DND-41 (cell line): ENCODE measurements at regions not wholly inside any gene's neighbourhood (a gene's known extent, or its start where the extent isn't known, plus 50 kb on each side); places are given as distances from the start of the nearest gene placed in this dataset.
"Not testable (repeated sequence)": the region's sequence is repeated elsewhere in the genome, so short reads cannot be mapped to it uniquely, and the experiment has no call there.

Experiments
- ATAC-seq: fragments of 200-7000 bp; cut with Tn5 transposase; 3 replicates; pipeline ENCODE4 v1.9.1; 2021; ENCODE audit warnings: low read depth; ENCODE audit not compliant: insufficient read depth
- DNase-seq: peaks from one replicate; pipeline ENCODE4 v3.0.0-alpha.2; 2020
- H2AFZ ChIP-seq: 2 replicates; pipeline ENCODE4 v1.6.0; 2012; ENCODE audit warnings: low read depth, low read length
- H3K27ac ChIP-seq: 2 replicates; pipeline ENCODE4 v1.5.1; 2012; ENCODE audit warnings: low read length, inconsistent platforms
- H3K27me3 ChIP-seq: fragments of 200-600 bp; sonication (generic); 2 replicates; pipeline ENCODE4 v1.6.0; 2012; ENCODE audit warnings: low read length, mild to moderate bottlenecking, inconsistent platforms; ENCODE audit not compliant: insufficient read depth, poor library complexity
- H3K36me3 ChIP-seq: 2 replicates; pipeline ENCODE4 v1.5.1; 2012; ENCODE audit warnings: low read length, inconsistent platforms; ENCODE audit not compliant: insufficient read depth
- H3K4me1 ChIP-seq: 2 replicates; pipeline ENCODE4 v1.5.1; 2012; ENCODE audit warnings: mild to moderate bottlenecking, low read length; ENCODE audit not compliant: insufficient read depth
- H3K4me2 ChIP-seq: 2 replicates; pipeline ENCODE4 v1.6.0; 2012; ENCODE audit warnings: mild to moderate bottlenecking, moderate library complexity, low read length, inconsistent platforms; ENCODE audit not compliant: insufficient read depth
- H3K4me3 ChIP-seq, 2 experiments: fragments of 200-600 bp in 1 of 2; shearing (Covaris generic) in 1 of 2; 2 replicates each; pipeline ENCODE4 v1.5.1; 2012 to 2016; ENCODE audit warnings: inconsistent platforms in 2 of 2, low read length in 2 of 2, mild to moderate bottlenecking in 2 of 2, low read depth in 1 of 2, moderate library complexity in 1 of 2
- H3K79me2 ChIP-seq: 2 replicates; pipeline ENCODE4 v1.6.0; 2012; ENCODE audit warnings: low read length, inconsistent platforms; ENCODE audit not compliant: insufficient read depth
- H3K9ac ChIP-seq: 2 replicates; pipeline ENCODE4 v1.6.0; 2012; ENCODE audit warnings: low read depth, mild to moderate bottlenecking, inconsistent platforms, low read length, moderate library complexity
- H3K9me3 ChIP-seq: 2 replicates; pipeline ENCODE4 v1.5.1; 2012; ENCODE audit warnings: low read length, moderate library complexity, mild to moderate bottlenecking, inconsistent platforms; ENCODE audit not compliant: insufficient read depth, severe bottlenecking
- H4K20me1 ChIP-seq: 2 replicates; pipeline ENCODE4 v1.6.0; 2012; ENCODE audit warnings: low read length; ENCODE audit not compliant: insufficient read depth
- CTCF ChIP-seq: IDR thresholded peaks from 2 replicates; pipeline ENCODE4 v1.5.1; 2012; ENCODE audit warnings: borderline replicate concordance, low read length, moderate library complexity, mild to moderate bottlenecking; ENCODE audit not compliant: poor library complexity, severe bottlenecking; ENCODE audit errors: extremely low read depth
- EZH2 ChIP-seq: IDR thresholded peaks from 3 replicates; pipeline ENCODE4 v1.6.1; 2012; ENCODE audit warnings: borderline replicate concordance, low read depth, mild to moderate bottlenecking, moderate library complexity, low read length, inconsistent platforms; ENCODE audit not compliant: severe bottlenecking

DNA sequence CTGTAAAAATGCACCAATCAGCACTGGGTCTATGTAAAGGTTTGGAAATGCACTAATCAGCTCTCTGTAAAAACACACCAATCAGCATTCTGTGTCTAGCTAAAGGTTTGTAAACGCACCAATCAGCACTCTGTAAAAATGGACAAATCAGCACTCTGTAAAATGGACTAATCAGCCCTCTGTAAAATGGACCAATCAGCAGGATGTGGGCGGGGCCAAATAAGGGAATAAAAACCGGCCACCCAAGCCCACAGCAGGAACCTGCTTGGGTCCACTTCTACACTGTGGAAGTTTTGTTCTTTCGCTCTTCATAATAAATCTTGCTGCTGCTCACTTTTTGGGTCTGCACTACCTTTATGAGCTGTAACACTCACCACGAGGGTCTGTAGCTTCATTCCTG lies 101.0 kb downstream of the SMC2 start:
- not testable (repeated sequence) for H3K27ac ChIP-seq, H3K36me3 ChIP-seq, ATAC-seq

DNA sequence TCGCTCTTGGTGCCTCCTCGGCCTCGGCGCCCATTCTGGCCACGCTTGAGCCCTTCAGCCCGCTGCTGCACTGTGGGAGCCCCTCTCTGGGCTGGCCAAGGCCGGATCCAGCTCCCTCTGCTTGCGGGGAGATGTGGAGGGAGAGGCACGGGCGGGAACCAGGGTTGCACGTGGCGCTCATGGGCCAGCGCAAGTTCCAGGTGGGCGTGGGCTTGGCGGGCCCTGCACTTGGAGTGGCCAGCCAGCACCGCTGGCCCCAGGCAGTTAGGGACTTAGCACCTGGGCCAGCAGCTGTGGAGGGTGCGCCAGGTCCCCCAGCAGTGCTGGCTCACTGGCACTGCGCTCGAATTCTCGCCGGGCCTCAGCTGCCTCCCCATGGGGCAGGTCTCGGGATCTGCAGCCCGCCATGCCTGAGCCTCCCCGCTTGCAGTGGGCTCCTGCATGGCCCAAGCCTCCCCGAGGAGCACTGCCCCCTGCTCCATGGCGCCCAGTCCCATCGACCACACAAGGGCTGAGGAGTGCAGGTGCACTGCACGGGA lies 106.4 kb downstream of the SMC2 start:
- no peaks in the 10 kb centered on the region for H3K9me3 ChIP-seq
- no peaks in the 10 kb centered on the region for H3K36me3 ChIP-seq
- H3K4me3 ChIP-seq, result no peak overlapping the region
- H4K20me1 ChIP-seq, result no peaks in the 10 kb centered on the region
- H3K27ac ChIP-seq, result no peak overlapping the region
- no peak overlapping the region for H3K4me2 ChIP-seq
- no peaks in the 10 kb centered on the region for H3K27me3 ChIP-seq
- ATAC-seq, result no peak
- H3K79me2 ChIP-seq, result no peaks in the 10 kb centered on the region
- no peak overlapping the region for H3K9ac ChIP-seq
- no peaks in the 10 kb centered on the region for H3K4me1 ChIP-seq
- no peak for DNase-seq
- H2AFZ ChIP-seq, result no peak overlapping the region
- TF ChIP-seq CTCF, result no peak
- TF ChIP-seq EZH2, result no peak

More for the DNA sequence above, 101.0 kb downstream of the SMC2 start:
- not testable (repeated sequence) for DNase-seq, H3K27me3 ChIP-seq, H3K4me2 ChIP-seq, H3K9ac ChIP-seq, H3K4me1 ChIP-seq, H3K79me2 ChIP-seq, H3K4me3 ChIP-seq, H2AFZ ChIP-seq, H4K20me1 ChIP-seq, H3K9me3 ChIP-seq

- TF ChIP-seq CTCF (no peak), EZH2 (no peak)
- Histone ChIP-seq H3K79me2 (no peaks in the 10 kb centered on the region), H3K4me1 (no peaks in the 10 kb centered on the region), H3K27ac (no peak overlapping the region), H3K27me3 (no peaks in the 10 kb centered on the region), H3K9me3 (no peaks in the 10 kb centered on the region), H3K9ac (no peak overlapping the region), H3K4me3 (no peak overlapping the region), H4K20me1 (no peaks in the 10 kb centered on the region), H3K4me2 (no peak overlapping the region), H3K36me3 (no peaks in the 10 kb centered on the region), H2AFZ (no peak overlapping the region)
- ATAC-seq (no peak), DNase-seq (no peak)
These were observed 112.7 kb downstream of the SMC2 start for GRCh38 chr9:104206766-104207165.

GRCh38 chr9:104209387-104209786 lies 115.3 kb downstream of the SMC2 start:
- Histone ChIP-seq H3K4me1 (no peaks in the 10 kb centered on the region), H3K4me3 (no peak overlapping the region), H2AFZ (no peak overlapping the region), H3K9ac (no peak overlapping the region), H4K20me1 (no peaks in the 10 kb centered on the region), H3K27ac (no peak overlapping the region), H3K9me3 (no peaks in the 10 kb centered on the region), H3K79me2 (no peaks in the 10 kb centered on the region), H3K36me3 (no peaks in the 10 kb centered on the region), H3K4me2 (no peak overlapping the region), H3K27me3 (no peaks in the 10 kb centered on the region)
- no peak for DNase-seq
- no peak for TF ChIP-seq EZH2
- no peak for TF ChIP-seq CTCF
- ATAC-seq, result no peak
